ENCODE measurements at regions not wholly inside any gene's neighbourhood (a gene's known extent, or its start where the extent isn't known, plus 50 kb on each side); places are given as distances from the start of the nearest gene placed in this dataset.
"Not testable (repeated sequence)": the region's sequence is repeated elsewhere in the genome, so short reads cannot be mapped to it uniquely, and the experiment has no call there.

GRCh38 chr11:23220086-23220485 lies 359.8 kb upstream of the CCDC179 start:
- ATAC-seq: not testable (repeated sequence)

- TF ChIP-seq ZNF8 (CRISPR knock-in tag; IDR thresholded peaks at IDR 0.05): no peak
- TF ChIP-seq TCF4 (CRISPR knock-in tag; IDR thresholded peaks at IDR 0.05; ENCODE audit: borderline replicate concordance): no peak
- no peak for TF ChIP-seq POU6F1 (CRISPR knock-in tag; IDR thresholded peaks at IDR 0.05; ENCODE audit: borderline replicate concordance, low read depth)
- no peak for TF ChIP-seq ZC3H10 (CRISPR knock-in tag; IDR thresholded peaks at IDR 0.05)
- TF ChIP-seq CSRNP3 (CRISPR knock-in tag; IDR thresholded peaks at IDR 0.05): no peak
- TF ChIP-seq ISL1 (CRISPR knock-in tag; IDR thresholded peaks at IDR 0.05): no peak
- TF ChIP-seq ESRRG (CRISPR knock-in tag; IDR thresholded peaks at IDR 0.05): no peak
- no peak for TF ChIP-seq PPARA (CRISPR knock-in tag; IDR thresholded peaks at IDR 0.05; ENCODE audit: borderline replicate concordance)
- TF ChIP-seq GLIS3 (CRISPR knock-in tag; IDR thresholded peaks at IDR 0.05): no peak
- TF ChIP-seq BACH2 (CRISPR knock-in tag; IDR thresholded peaks at IDR 0.05; ENCODE audit: borderline replicate concordance): no peak
- TF ChIP-seq PATZ1 (CRISPR knock-in tag; IDR thresholded peaks at IDR 0.05; ENCODE audit: borderline replicate concordance): no peak
- TF ChIP-seq CREB5 (CRISPR knock-in tag; IDR thresholded peaks at IDR 0.05; ENCODE audit: low read depth): no peak
- no peak for TF ChIP-seq ZNF70 (CRISPR knock-in tag; IDR thresholded peaks at IDR 0.05)
- no peak for ATAC-seq
Measured at GRCh38 chr11:23221366-23221765, 361.1 kb upstream of the CCDC179 start.

GRCh38 chr11:23226331-23227077 lies 366.2 kb upstream of the CCDC179 start:
- TF ChIP-seq ARNTL (CRISPR knock-in tag; IDR thresholded peaks at IDR 0.05; ENCODE audit: borderline replicate concordance, low read depth) (no peak), ZNF8 (CRISPR knock-in tag; IDR thresholded peaks at IDR 0.05) (no peak), BACH2 (CRISPR knock-in tag; IDR thresholded peaks at IDR 0.05; ENCODE audit: borderline replicate concordance) (no peak), POU6F1 (CRISPR knock-in tag; IDR thresholded peaks at IDR 0.05; ENCODE audit: borderline replicate concordance, low read depth) (no peak), CREB5 (CRISPR knock-in tag; IDR thresholded peaks at IDR 0.05; ENCODE audit: low read depth) (no peak), CSRNP3 (CRISPR knock-in tag; IDR thresholded peaks at IDR 0.05) (no peak), PPARA (CRISPR knock-in tag; IDR thresholded peaks at IDR 0.05; ENCODE audit: borderline replicate concordance) (no peak), OSR1 (CRISPR knock-in tag; IDR thresholded peaks at IDR 0.05) (no peak), ESRRG (CRISPR knock-in tag; IDR thresholded peaks at IDR 0.05) (no peak), GLIS3 (CRISPR knock-in tag; IDR thresholded peaks at IDR 0.05) (no peak), RARB (CRISPR knock-in tag; IDR thresholded peaks at IDR 0.05) (no peak)
- ATAC-seq: peak; percentile 61
